ENCODE measurements at regions not wholly inside any gene's neighbourhood (a gene's known extent, or its start where the extent isn't known, plus 50 kb on each side); places are given as distances from the start of the nearest gene placed in this dataset.

DNA sequence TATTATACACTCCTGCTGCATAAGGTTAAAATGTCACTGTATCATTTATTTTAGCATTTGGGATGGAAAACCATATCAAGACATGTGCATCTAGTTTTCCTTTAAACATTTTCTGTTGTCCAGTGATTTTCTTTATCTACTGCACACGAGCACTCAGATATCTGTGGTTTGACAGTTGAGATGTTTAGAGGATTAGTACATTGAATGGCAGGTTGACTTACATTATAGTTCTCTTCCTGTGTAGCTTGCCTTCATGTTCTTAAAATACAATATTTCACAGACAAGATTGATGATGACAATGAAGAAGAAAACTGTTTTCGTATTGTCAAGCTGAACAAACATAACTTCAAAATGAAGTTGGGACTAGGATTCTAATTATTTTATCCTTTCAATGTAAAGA lies 2378.4 kb upstream of the WWC1 start:
- no peak for TF ChIP-seq CTCF (IDR thresholded peaks at IDR 0.05; ENCODE audit: low read length)
- TF ChIP-seq EZH2 (IDR thresholded peaks at IDR 0.05; ENCODE audit: borderline replicate concordance, low read length), result no peak
